ENCODE measurements at regions not wholly inside any gene's neighbourhood (a gene's known extent, or its start where the extent isn't known, plus 50 kb on each side); places are given as distances from the start of the nearest gene placed in this dataset.

- 51 to 70% methylated on average over 10 to 14 of the region's 14 CpGs for WGBS, 2 donors
- DNase-seq, result no peak
- Histone ChIP-seq H3K36me3 (no peaks in the 10 kb centered on the region), H3K4me3 (replicated peaks in 1 of 3) (no peak overlapping the region), H3K4me1 (peaks cover 8 to 22% of the 10 kb centered on the region in 2 donors), H3K9me3 (no peaks in the 10 kb centered on the region), H3K27me3 (no peaks in the 10 kb centered on the region), H3K27ac (no peak overlapping the region)
- intact Hi-C loops (cut with DNase I), result no loop called here
- TF ChIP-seq POLR2A (IDR thresholded peaks at IDR 0.05) (no peak), CTCF (IDR thresholded peaks at IDR 0.05) (no peak)
Observed at GRCh38 chr19:30229525-30230174, 142.5 kb upstream of the ZNF536 start.

GRCh38 chr19:30231408-30232318 is 140.5 kb upstream of the ZNF536 start:
- no peak for TF ChIP-seq CTCF (IDR thresholded peaks at IDR 0.05)
- TF ChIP-seq POLR2A (IDR thresholded peaks at IDR 0.05), result no peak
- WGBS, 2 donors, result 72 to 78% methylated on average over 8 of the region's 8 CpGs
- no peaks in the 10 kb centered on the region for H3K27me3 ChIP-seq

GRCh38 chr19:30233375-30233774 is 138.8 kb upstream of the ZNF536 start:
- TF ChIP-seq CTCF (IDR thresholded peaks at IDR 0.05) (no peak), POLR2A (IDR thresholded peaks at IDR 0.05) (no peak)
- no peak overlapping the region for H3K4me3 ChIP-seq (replicated peaks in 1 of 3)
- WGBS, 2 donors, result 76 to 85% methylated on average over 2 of the region's 2 CpGs
- no peaks in the 10 kb centered on the region for H3K27me3 ChIP-seq
- intact Hi-C loops (cut with DNase I), result no loop called here
- no peaks in the 10 kb centered on the region for H3K36me3 ChIP-seq
- no peaks in the 10 kb centered on the region for H3K9me3 ChIP-seq
- no peak overlapping the region for H3K27ac ChIP-seq
- no peak for DNase-seq
- H3K4me1 ChIP-seq, result no peaks in the 10 kb centered on the region

More at GRCh38 chr19:30231408-30232318, 140.5 kb upstream of the ZNF536 start:
- no peak for DNase-seq
- H3K27ac ChIP-seq, result no peak overlapping the region
- H3K4me3 ChIP-seq (replicated peaks in 1 of 3), result no peak overlapping the region
- no peaks in the 10 kb centered on the region for H3K9me3 ChIP-seq
- peaks cover 3 to 7% of the 10 kb centered on the region in 2 donors for H3K4me1 ChIP-seq
- intact Hi-C loops (cut with DNase I), result no loop called here
- no peaks in the 10 kb centered on the region for H3K36me3 ChIP-seq

GRCh38 chr19:30235946-30236345 is 136.2 kb upstream of the ZNF536 start:
- WGBS, 2 donors, result 44 to 54% methylated on average over 10 of the region's 10 CpGs
- intact Hi-C loops (cut with DNase I), result no loop called here
- Histone ChIP-seq H3K9me3 (no peaks in the 10 kb centered on the region), H3K27me3 (no peaks in the 10 kb centered on the region), H3K4me1 (no peaks in the 10 kb centered on the region), H3K27ac (no peak overlapping the region), H3K4me3 (replicated peaks in 1 of 3) (no peak overlapping the region), H3K36me3 (no peaks in the 10 kb centered on the region)
- DNase-seq, result peak in 1 of 2 donors; percentile 19
- TF ChIP-seq POLR2A (IDR thresholded peaks at IDR 0.05) (no peak), CTCF (IDR thresholded peaks at IDR 0.05) (no peak)

- intact Hi-C loops (cut with DNase I), result no loop called here
- Histone ChIP-seq H3K4me1 (no peaks in the 10 kb centered on the region), H3K9me3 (no peaks in the 10 kb centered on the region), H3K27me3 (no peaks in the 10 kb centered on the region), H3K4me3 (replicated peaks in 1 of 3) (no peak overlapping the region), H3K36me3 (no peaks in the 10 kb centered on the region), H3K27ac (no peak overlapping the region)
- DNase-seq, result no peak
- no peak for TF ChIP-seq CTCF (IDR thresholded peaks at IDR 0.05)
- no peak for TF ChIP-seq POLR2A (IDR thresholded peaks at IDR 0.05)
- 85 to 88% methylated on average over 4 of the region's 4 CpGs for WGBS, 2 donors
Observed at GRCh38 chr19:30236587-30236986, 135.6 kb upstream of the ZNF536 start.

All from thyroid gland (tissue), 4 donors.